T-helper 1 cell treated with Interleukin-12 subunit alpha and Interleukin-12 subunit beta and Interleukin-4 antibody, amounts not matched to agents 30 ng/mL and 1 ng/mL, for 36 hours (primary cell): ENCODE measurements at regions not wholly inside any gene's neighbourhood (a gene's known extent, or its start where the extent isn't known, plus 50 kb on each side); places are given as distances from the start of the nearest gene placed in this dataset.

ENCODE experiments used
- intact Hi-C: fragments of 100-400 bp; cut with micrococcal nuclease; formaldehyde crosslinking; loops from one replicate; pipeline ENCODE4 v1.15.1; 2024

- intact Hi-C loops = loop anchor here (2.0 to 10.0 kb wide), 4 partner anchors 13 to 488 kb away; no protein-coding TSS in a partner anchor
Measured at GRCh38 chr15:39139431-39140059, 441.3 kb upstream of the THBS1 start.

GRCh38 chr15:39140060-39140604 is 440.7 kb upstream of the THBS1 start:
- intact Hi-C loops = loop anchor here (2.0 to 10.0 kb wide), 4 partner anchors 13 to 487 kb away; no protein-coding TSS in a partner anchor

GRCh38 chr15:39142500-39142899 is 438.4 kb upstream of the THBS1 start:
- intact Hi-C loops = loop anchor here (5.0 to 10.0 kb wide), 3 partner anchors 122 to 485 kb away; no protein-coding TSS in a partner anchor

- intact Hi-C loops = loop anchor here (5.0 to 10.0 kb wide), 3 partner anchors 121 to 484 kb away; no protein-coding TSS in a partner anchor
Measured at GRCh38 chr15:39143479-39143878, 437.4 kb upstream of the THBS1 start.

GRCh38 chr15:39144051-39144450 is 436.8 kb upstream of the THBS1 start:
- intact Hi-C loops = loop anchor here (5.0 to 10.0 kb wide), 3 partner anchors 121 to 483 kb away; no protein-coding TSS in a partner anchor

- intact Hi-C loops = loop anchor here (5.0 to 10.0 kb wide), 3 partner anchors 120 to 482 kb away; no protein-coding TSS in a partner anchor
Measured at GRCh38 chr15:39144613-39145499, 436.0 kb upstream of the THBS1 start.

- intact Hi-C loops = loop anchor here (10.0 kb wide), 1 partner anchor 119 kb away; no protein-coding TSS in a partner anchor
Measured at GRCh38 chr15:39145854-39146625, 434.8 kb upstream of the THBS1 start.

GRCh38 chr15:39149636-39150150 is 431.2 kb upstream of the THBS1 start:
- intact Hi-C loops = loop anchor here (10.0 kb wide), 1 partner anchor 115 kb away; no protein-coding TSS in a partner anchor

- intact Hi-C loops = no loop called here
Measured at GRCh38 chr15:39151545-39151944, 429.3 kb upstream of the THBS1 start.

- intact Hi-C loops = no loop called here
Measured at GRCh38 chr15:39153058-39153714, 427.7 kb upstream of the THBS1 start.

- intact Hi-C loops = no loop called here
Measured at GRCh38 chr15:39153716-39154115, 427.2 kb upstream of the THBS1 start.

GRCh38 chr15:39154227-39154638 is 426.6 kb upstream of the THBS1 start:
- intact Hi-C loops = no loop called here

GRCh38 chr15:39154776-39155175 is 426.1 kb upstream of the THBS1 start:
- intact Hi-C loops = no loop called here

- intact Hi-C loops = no loop called here
Measured at GRCh38 chr15:39156166-39156565, 424.7 kb upstream of the THBS1 start.

- intact Hi-C loops = no loop called here
Measured at GRCh38 chr15:39156646-39157250, 424.1 kb upstream of the THBS1 start.

- intact Hi-C loops = no loop called here
Measured at GRCh38 chr15:39157882-39158281, 423.0 kb upstream of the THBS1 start.

- intact Hi-C loops = no loop called here
Measured at GRCh38 chr15:39159833-39160232, 421.0 kb upstream of the THBS1 start.

- intact Hi-C loops = no loop called here
Measured at GRCh38 chr15:39161096-39161495, 419.8 kb upstream of the THBS1 start.

- intact Hi-C loops = no loop called here
Measured at GRCh38 chr15:39165020-39165706, 415.7 kb upstream of the THBS1 start.
